Putamen (tissue), 1 donor: ENCODE measurements at regions not wholly inside any gene's neighbourhood (a gene's known extent, or its start where the extent isn't known, plus 50 kb on each side); places are given as distances from the start of the nearest gene placed in this dataset.

Experiments
- DNase-seq: peaks from one replicate; pipeline ENCODE4 v3.0.0-alpha.2; 2016; ENCODE audit warnings: low spot score

- no peak for DNase-seq
Observed at GRCh38 chr6:139852488-139853140, 478.2 kb upstream of the CITED2 start.

GRCh38 chr6:139852067-139852466 is 477.6 kb upstream of the CITED2 start:
- no peak for DNase-seq

GRCh38 chr6:139851206-139851605 is 476.8 kb upstream of the CITED2 start:
- no peak for DNase-seq

- DNase-seq: no peak
Observed at GRCh38 chr6:139850512-139850911, 476.1 kb upstream of the CITED2 start.

DNA sequence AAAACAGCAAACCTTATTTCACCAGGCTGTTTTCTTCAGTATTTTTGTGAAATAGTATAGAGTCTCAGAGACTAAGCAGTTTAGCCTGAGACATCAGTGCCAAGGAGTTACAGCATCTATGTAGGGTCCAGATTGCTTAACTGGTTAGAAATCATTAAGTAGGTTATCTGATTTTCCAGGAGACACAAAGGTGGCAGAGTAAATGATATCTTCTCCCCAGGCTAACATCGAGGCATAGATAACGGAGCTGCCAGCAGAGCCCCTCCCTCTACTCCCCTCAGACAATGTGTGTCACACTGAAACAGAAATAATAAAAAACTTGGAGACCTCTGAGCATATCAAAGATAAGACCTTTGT is 473.0 kb upstream of the CITED2 start:
- no peak for DNase-seq

GRCh38 chr6:139846538-139847456 is 472.3 kb upstream of the CITED2 start:
- no peak for DNase-seq

- no peak for DNase-seq
Observed at GRCh38 chr6:139844907-139845306, 470.5 kb upstream of the CITED2 start.

- DNase-seq: no peak
Observed at GRCh38 chr6:139841794-139842215, 467.4 kb upstream of the CITED2 start.

- DNase-seq: peak; percentile 26
Observed at GRCh38 chr6:139839506-139840156, 465.2 kb upstream of the CITED2 start.

DNA sequence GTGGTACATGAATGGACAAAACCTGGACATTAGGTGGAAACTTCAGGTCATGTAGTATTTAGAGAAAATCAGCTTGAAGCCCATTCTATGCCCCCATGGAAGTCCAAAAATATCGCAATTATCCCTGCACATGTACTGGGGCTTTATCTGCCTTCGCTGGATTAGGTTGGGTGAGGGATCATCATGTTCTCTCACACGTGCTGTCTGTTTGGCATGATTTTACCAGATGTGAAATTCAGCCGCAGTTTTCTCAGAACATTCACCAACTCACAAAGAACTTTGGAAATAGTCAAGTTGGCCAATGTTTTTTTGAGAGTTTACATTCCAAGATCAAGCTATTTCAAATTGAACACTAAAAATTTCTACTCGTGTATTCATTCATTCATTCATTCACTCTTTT is 459.8 kb upstream of the CITED2 start:
- DNase-seq: no peak

GRCh38 chr6:139833592-139833991 is 459.1 kb upstream of the CITED2 start:
- no peak for DNase-seq

GRCh38 chr6:139832493-139833305 is 458.3 kb upstream of the CITED2 start:
- no peak for DNase-seq

- no peak for DNase-seq
Observed at GRCh38 chr6:139829576-139829975, 455.1 kb upstream of the CITED2 start.

GRCh38 chr6:139828751-139829519 is 454.5 kb upstream of the CITED2 start:
- DNase-seq: no peak

- DNase-seq: no peak
Observed at GRCh38 chr6:139825935-139826374, 451.5 kb upstream of the CITED2 start.

DNA sequence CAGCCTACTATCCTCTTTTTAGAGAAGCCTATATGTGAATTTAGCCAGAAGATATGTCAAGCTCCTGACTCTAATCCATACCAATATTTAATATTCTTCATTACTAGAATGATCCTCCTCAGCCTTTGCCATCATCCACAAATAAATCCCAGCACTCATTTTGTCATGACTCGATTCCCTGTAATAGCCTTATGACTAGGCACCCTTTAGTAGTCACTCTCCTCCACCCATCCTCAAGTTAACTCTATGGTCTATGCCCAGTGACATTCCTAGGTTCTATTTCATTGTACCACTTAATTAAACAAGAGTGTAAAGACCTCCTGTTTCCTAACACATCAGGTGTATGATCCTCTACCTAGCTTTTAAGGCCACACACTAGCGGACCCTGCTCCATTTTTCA is 450.4 kb upstream of the CITED2 start:
- no peak for DNase-seq

- DNase-seq: no peak
Observed at GRCh38 chr6:139823808-139824126, 449.3 kb upstream of the CITED2 start.

DNA sequence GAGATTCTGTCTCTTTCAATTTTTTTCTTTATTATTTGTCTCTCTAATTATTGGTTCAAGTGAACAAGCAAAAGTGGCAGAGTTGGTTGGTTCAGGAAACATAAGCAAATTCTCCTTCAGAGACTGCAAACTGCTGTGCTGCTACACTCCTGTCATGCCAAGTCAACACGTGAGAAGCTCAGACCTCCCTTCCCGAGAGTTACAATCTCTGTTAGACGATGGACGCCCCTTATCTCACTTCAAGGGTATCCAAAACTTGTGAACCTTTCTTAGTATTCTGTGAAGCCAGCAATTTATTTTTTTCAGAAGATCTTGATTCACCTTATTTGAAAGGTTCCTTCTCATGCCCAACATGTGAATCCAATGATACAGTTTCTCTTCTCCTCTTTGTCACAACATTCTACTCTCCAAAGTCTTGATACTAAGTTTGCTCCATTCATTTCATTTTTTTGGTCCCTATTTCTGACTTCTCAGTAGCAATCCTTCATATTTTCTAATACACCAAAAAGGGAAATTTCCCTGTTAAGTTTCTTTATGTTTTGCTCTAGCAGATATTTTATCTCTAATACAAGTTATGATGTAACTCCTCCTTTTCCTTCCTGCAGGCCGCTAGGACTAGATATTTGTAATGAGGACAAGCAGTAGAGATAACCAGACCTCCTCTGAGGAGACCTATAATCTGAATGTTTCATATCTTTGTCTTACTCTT is 448.8 kb upstream of the CITED2 start:
- no peak for DNase-seq

GRCh38 chr6:139821676-139822223 is 447.3 kb upstream of the CITED2 start:
- DNase-seq: no peak

GRCh38 chr6:139820210-139820609 is 445.8 kb upstream of the CITED2 start:
- no peak for DNase-seq
